ENCODE measurements at regions not wholly inside any gene's neighbourhood (a gene's known extent, or its start where the extent isn't known, plus 50 kb on each side); places are given as distances from the start of the nearest gene placed in this dataset.

DNA sequence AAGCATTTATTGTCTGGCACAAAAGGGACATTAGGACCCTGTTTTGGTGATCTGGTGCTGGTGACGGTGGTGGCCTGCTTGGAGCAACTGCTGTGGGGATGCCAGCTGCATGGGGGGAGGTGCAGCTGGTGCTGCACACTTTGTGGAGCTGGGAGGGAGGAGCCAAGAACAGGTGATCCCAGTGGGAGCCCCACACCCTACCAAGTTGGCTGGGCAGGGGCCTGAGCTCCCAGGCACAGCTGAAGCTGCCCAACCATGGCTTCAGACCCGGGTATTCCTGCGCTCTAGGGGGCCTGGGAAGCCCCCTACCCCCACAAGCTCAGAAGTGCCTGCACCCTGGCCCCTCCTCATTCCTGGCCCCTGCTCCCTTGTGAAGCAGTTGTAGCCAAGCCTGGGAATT is 1512.5 kb downstream of the TECRL start:
- TF ChIP-seq, protein P1, sequence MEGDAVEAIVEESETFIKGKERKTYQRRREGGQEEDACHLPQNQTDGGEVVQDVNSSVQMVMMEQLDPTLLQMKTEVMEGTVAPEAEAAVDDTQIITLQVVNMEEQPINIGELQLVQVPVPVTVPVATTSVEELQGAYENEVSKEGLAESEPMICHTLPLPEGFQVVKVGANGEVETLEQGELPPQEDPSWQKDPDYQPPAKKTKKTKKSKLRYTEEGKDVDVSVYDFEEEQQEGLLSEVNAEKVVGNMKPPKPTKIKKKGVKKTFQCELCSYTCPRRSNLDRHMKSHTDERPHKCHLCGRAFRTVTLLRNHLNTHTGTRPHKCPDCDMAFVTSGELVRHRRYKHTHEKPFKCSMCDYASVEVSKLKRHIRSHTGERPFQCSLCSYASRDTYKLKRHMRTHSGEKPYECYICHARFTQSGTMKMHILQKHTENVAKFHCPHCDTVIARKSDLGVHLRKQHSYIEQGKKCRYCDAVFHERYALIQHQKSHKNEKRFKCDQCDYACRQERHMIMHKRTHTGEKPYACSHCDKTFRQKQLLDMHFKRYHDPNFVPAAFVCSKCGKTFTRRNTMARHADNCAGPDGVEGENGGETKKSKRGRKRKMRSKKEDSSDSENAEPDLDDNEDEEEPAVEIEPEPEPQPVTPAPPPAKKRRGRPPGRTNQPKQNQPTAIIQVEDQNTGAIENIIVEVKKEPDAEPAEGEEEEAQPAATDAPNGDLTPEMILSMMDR (IDR thresholded peaks at IDR 0.05): no peak
- TF ChIP-seq POLR2A (IDR thresholded peaks at IDR 0.05): no peak

Data from testis (tissue), 2 donors.